Loucy (cell line): ENCODE measurements at regions not wholly inside any gene's neighbourhood (a gene's known extent, or its start where the extent isn't known, plus 50 kb on each side); places are given as distances from the start of the nearest gene placed in this dataset.

Experiments used
- CTCF ChIP-seq: fragments of 200-600 bp; sonication (generic); conservative IDR thresholded peaks from 2 replicates; pipeline ENCODE4 v1.5.1; 2014; ENCODE audit warnings: mild to moderate bottlenecking, antibody characterized with exemption, low read length
- EZH2phosphoT487 ChIP-seq: fragments of 200-600 bp; IDR thresholded peaks from 2 replicates; pipeline ENCODE4 v1.6.1; 2018; ENCODE audit warnings: antibody characterized with exemption, mild to moderate bottlenecking, moderate library complexity, borderline replicate concordance

- TF ChIP-seq CTCF (no peak), EZH2phosphoT487 (no peak)
Measured at GRCh38 chr6:47170617-47170947, 128.4 kb upstream of the ADGRF1 start.
